HAP-1 (cell line): ENCODE measurements at regions not wholly inside any gene's neighbourhood (a gene's known extent, or its start where the extent isn't known, plus 50 kb on each side); places are given as distances from the start of the nearest gene placed in this dataset.
"Not testable (repeated sequence)": the region's sequence is repeated elsewhere in the genome, so short reads cannot be mapped to it uniquely, and the experiment has no call there.

Source experiments
- DNase-seq, 2 experiments: peaks; one replicate each; pipeline ENCODE4 v3.0.0-alpha.2; 2016 to 2020; ENCODE audit warnings: low spot score in 2 of 2
- H3K27me3 ChIP-seq: fragments of 250-450 bp; sonication (Bioruptor Pico); 2 replicates; pipeline ENCODE4 v1.5.1; 2020; ENCODE audit warnings: low read depth, mild to moderate bottlenecking, moderate library complexity
- H3K36me3 ChIP-seq: fragments of 250-450 bp; sonication (Bioruptor Pico); replicated peaks from 2 replicates; pipeline ENCODE4 v1.5.1; 2020; ENCODE audit warnings: mild to moderate bottlenecking
- H3K4me1 ChIP-seq: fragments of 250-450 bp; sonication (Bioruptor Pico); 2 replicates; pipeline ENCODE4 v1.5.1; 2020; ENCODE audit warnings: mild to moderate bottlenecking
- H3K4me3 ChIP-seq: fragments of 250-450 bp; sonication (Bioruptor Pico); 2 replicates; pipeline ENCODE4 v1.5.1; 2020; ENCODE audit warnings: mild to moderate bottlenecking, moderate library complexity
- H3K9me3 ChIP-seq: fragments of 250-450 bp; sonication (Bioruptor Pico); 2 replicates; pipeline ENCODE4 v1.5.1; 2020; ENCODE audit warnings: mild to moderate bottlenecking, moderate library complexity
- in situ Hi-C: fragments of 300-500 bp; cut with MboI; formaldehyde crosslinking; loops from 3 replicates; pipeline ENCODE4 v1.14.3; 2020; ENCODE audit warnings: low sequenced_read_pairs, inconsistent platforms, mixed read lengths

DNA sequence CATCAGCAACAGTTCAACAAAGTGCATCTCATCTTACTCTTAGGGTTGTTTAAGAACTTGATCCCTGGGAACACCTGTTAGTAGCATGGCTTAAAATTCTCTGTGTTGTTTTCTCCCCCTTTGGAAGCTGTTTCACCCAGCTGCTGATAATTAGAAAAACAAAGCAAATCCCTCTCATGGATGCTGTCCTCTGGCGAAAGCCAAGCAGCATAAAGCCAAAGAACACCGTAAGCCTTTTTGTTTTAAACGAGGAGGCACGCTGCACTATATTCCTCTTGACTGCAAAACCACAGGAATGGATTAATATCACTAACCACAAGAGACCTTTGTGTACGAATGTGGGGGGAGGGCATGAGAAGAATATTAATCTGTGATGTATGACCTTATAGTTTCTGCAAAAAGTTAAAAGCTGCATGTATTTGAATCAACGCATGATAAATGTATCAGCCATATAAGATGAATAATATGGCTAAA is 923.2 kb downstream of the LTN1 start:
- H3K36me3 ChIP-seq: no peaks in the 10 kb centered on the region
- DNase-seq: no peak
- no peaks in the 10 kb centered on the region for H3K4me1 ChIP-seq
- in situ Hi-C loops: no loop called here
- no peak overlapping the region for H3K4me3 ChIP-seq
- H3K9me3 ChIP-seq: no peaks in the 10 kb centered on the region
- no peaks in the 10 kb centered on the region for H3K27me3 ChIP-seq

DNA sequence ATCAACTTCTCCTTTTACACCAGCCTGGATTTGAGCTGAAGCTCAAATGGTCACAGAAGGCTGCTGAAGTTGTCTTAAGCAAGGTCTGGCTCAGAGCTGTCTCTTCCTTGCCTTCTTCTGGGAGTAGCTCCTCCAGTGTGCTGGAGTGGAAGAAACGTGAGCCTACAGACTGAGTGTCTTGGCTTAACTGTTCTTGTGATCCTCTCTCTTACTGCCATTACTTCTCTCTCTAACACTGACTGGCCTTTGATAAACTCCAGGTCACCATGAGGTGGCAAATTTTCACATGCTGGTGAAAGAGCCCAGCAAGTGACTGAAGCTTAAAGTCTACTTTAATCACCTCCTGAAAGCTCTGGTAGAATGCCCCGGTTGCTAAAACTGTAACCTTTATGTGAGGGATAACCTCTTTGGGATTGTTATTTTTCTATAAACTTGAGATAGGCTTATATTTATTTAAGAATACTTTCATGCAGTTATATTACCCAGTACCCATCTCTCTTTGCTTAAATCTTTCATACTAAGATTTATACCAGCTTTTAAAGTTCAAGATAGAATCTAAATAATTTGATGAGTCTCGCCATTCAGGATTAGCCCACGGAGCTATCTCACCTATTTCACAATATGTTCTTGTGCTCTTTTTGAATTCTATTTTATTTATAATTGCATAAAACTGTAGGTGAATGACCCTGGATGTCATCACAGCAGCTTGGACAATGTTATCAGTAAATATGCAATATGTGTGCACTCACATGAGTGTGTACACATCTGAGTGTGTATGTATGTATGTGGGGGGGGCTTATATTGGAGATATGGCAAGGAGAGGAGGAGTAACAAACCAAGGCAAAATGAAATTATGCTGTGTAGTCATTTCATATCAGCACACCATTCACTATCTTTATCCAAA is 924.0 kb downstream of the LTN1 start:
- H3K9me3 ChIP-seq: no peaks in the 10 kb centered on the region
- H3K4me1 ChIP-seq: no peaks in the 10 kb centered on the region
- H3K27me3 ChIP-seq: no peaks in the 10 kb centered on the region
- H3K4me3 ChIP-seq: no peak overlapping the region
- in situ Hi-C loops: no loop called here
- no peaks in the 10 kb centered on the region for H3K36me3 ChIP-seq
- no peak for DNase-seq

DNA sequence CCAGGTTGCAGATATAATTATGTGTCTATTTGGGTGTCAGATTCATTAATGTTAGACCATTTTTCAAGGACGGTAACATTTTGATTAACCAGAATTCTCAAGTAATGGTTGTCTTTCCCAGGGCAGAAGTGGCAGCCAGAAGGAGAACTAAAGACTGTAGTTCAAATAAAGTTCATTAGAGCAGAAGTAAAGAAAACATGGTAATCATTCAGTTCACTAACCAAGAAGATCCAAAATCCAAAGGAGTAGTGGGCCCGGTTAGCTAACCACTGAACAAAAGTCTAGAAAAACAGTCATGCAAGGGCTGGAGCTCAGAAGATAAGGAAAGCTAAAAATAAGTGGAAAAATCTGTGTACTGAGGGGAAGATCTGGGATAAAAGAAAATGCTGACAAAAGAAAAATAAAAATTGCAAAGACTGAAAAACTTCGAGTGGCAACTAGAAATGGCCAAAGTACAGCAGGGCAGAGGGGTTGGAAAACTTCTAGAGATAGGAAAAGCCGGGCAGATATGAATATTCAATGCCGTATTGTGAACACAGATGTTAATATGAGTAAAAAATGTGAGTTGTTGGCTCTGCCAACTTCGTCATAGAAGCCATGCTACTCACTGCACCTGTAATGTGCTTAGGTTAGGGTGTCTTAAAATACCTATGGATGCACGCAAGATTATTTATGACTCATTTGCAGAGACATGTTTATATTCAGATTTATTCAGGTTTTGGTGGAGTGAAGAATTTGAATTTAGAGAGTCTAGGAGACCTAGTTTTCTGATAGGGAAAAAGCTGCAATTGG is 925.9 kb downstream of the LTN1 start:
- no peak for DNase-seq
- no peaks in the 10 kb centered on the region for H3K27me3 ChIP-seq
- no peaks in the 10 kb centered on the region for H3K4me1 ChIP-seq
- no peaks in the 10 kb centered on the region for H3K9me3 ChIP-seq
- in situ Hi-C loops: no loop called here
- no peaks in the 10 kb centered on the region for H3K36me3 ChIP-seq
- no peak overlapping the region for H3K4me3 ChIP-seq

DNA sequence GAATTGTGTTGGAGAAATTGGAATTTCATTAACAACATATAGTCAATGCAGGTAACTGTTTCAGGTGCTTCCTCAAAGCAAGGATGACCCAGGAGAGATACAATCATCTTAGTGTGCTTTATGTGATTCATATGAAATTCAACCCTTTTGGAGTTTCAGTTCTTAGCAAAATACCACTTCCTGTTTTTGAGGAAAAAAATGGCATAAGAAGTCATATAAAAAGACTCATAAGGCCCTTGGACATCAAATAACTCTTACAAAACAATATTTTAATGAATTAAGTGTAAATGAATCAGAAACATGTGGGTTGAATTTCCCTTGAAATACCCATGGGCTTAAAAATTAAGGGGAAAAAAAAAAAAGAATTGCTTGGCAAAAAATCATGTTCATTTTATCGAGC is 926.6 kb downstream of the LTN1 start:
- no peaks in the 10 kb centered on the region for H3K36me3 ChIP-seq
- no peak overlapping the region for H3K4me3 ChIP-seq
- no peaks in the 10 kb centered on the region for H3K4me1 ChIP-seq
- in situ Hi-C loops: no loop called here
- DNase-seq: no peak
- no peaks in the 10 kb centered on the region for H3K9me3 ChIP-seq
- no peaks in the 10 kb centered on the region for H3K27me3 ChIP-seq

DNA sequence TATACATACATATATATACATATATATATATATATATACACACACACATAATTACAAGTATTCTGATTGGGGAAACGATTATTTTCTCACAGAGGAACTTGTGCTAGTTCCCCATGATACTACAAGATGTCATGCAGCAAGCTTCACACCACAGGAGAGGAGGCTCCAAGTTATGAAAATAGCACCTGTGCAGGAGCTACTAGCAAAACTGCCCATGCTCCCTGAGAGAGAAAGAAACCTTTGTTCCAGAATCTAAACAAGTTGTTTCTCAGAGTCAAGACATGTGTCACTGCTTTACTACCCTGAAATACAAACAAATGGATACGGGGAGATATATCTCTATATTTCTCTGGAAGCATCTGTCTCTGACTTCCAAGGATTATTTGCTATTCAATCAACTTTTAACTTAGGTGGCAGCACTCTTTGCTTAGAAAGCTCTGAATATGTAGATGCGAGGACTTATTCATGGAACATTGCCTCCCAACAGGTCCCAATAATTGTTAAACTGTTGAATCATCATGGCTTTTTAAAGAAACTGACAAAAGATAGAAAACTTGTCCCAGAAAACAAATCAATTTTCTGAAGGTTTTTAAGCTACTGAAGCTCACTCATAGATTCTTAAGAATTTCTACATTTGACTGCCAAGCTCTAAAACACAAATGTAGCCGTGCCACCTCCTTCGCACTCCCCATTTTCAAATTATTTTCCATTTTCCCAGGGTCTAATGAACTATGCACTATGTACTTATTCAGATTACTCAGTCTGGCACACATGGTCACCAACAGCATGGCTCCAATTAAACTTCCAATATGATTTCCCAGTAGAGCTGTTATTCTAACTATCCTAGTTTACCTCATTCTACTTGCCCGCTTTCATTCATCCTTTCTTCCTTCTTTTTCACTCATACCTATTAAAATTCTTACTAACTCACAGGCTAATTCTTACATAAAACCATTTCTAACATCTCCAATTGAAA is 929.1 kb downstream of the LTN1 start:
- no peaks in the 10 kb centered on the region for H3K36me3 ChIP-seq
- no peaks in the 10 kb centered on the region for H3K9me3 ChIP-seq
- no peak overlapping the region for H3K4me3 ChIP-seq
- DNase-seq: no peak
- in situ Hi-C loops: no loop called here
- no peaks in the 10 kb centered on the region for H3K27me3 ChIP-seq
- H3K4me1 ChIP-seq: no peaks in the 10 kb centered on the region

DNA sequence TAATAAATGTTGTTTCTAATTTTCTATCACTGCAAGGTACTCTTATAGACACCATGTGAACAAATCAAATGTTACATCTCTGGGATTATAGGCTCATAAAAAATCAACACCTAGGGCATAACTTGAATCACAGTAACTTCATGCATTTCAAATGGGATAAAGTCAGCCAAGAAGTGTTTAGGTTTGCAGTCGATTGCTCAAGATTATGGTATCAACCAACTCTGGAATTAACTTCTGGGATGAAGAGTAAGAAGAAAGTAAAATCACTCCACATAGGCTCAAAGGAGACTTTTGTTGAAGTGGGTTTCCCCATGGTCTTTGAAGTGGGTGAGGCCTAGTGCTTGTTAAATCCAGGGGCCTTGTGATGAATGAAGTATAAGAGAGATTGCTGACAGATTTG is 939.7 kb downstream of the LTN1 start:
- H3K27me3 ChIP-seq, H3K4me3 ChIP-seq, in situ Hi-C loops, H3K9me3 ChIP-seq, H3K4me1 ChIP-seq, H3K36me3 ChIP-seq, DNase-seq: not testable (repeated sequence)

DNA sequence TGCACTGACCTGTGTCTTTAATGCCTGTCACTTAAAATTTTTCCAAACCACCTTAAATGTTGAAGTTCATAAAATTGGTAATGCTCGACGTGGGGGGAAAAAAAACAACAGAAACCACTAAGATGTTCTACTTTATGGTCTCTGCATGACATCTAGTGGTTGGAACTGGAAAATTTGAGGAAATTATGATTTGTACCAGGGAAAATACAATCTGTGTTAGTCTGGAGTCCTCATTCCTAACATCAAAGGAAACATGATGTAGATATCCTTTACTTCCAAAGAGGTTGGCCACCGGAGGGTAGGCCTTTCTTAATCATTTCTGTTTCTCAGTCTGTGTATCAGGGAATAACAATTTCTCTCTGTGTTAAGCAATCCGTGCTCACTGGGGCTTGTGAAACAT is 941.0 kb downstream of the LTN1 start:
- H3K9me3 ChIP-seq, H3K27me3 ChIP-seq, H3K36me3 ChIP-seq, DNase-seq, H3K4me3 ChIP-seq, in situ Hi-C loops, H3K4me1 ChIP-seq: not testable (repeated sequence)

DNA sequence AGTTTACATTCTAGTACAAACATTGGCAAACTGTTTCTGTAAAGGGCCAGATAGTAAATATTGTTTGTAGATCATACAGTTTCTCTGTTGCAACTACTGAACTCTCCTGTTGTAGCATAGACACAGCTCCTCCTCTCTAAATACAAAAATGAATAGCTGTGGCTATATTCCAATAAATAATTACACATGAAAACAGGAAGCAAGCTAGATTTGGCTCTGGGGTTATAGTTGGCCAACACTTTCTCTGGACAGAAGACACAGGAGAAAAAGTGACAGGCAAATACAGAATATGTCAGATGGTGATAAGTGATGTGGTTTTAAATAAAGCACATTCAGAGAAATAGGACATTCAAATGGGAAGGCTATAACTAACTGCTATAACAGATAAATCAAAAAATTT is 957.0 kb downstream of the LTN1 start:
- in situ Hi-C loops, H3K4me3 ChIP-seq, DNase-seq: not testable (repeated sequence)

DNA sequence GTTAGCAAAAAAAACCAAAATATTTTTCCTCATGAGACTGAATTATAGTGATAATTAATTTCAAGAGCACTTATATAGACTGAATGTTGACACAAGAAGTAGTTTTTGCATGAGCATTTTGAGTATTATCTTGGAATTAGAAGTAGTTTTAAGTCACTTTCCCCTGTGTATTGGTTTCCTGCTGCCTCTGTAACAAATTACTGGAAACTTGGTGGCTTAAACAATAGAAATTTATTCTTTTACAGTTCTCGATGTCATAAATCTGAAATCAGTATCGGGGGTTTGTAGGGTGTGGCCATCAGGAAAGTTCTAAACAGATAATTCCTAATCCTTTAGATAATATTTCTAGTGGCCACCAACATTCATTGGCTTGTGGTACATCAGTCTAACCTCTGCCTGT is 957.8 kb downstream of the LTN1 start:
- H3K27me3 ChIP-seq, in situ Hi-C loops, H3K36me3 ChIP-seq, H3K4me3 ChIP-seq, H3K4me1 ChIP-seq, DNase-seq, H3K9me3 ChIP-seq: not testable (repeated sequence)

More for the DNA sequence above, 957.0 kb downstream of the LTN1 start:
- H3K36me3 ChIP-seq, H3K9me3 ChIP-seq, H3K4me1 ChIP-seq, H3K27me3 ChIP-seq: not testable (repeated sequence)

DNA sequence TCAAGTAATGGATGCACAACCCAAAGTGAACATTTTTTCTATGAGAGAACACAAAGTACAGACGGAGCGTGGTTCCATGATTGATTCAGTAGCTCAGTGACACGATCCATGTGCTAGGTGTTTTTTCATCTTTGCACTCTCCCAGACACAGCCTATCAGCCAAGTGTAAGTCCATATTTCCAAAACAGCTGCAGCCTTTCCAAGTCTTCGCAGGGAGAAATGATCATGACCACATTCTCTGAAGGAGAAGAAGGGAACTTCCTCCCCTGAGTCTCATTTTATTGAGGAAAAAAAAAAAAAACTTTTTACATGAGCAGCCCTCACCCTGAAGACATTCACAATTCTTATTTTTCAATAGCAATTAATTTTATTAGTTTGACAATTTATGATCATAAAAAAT is 958.3 kb downstream of the LTN1 start:
- in situ Hi-C loops, H3K27me3 ChIP-seq, H3K4me3 ChIP-seq, H3K4me1 ChIP-seq, H3K36me3 ChIP-seq, H3K9me3 ChIP-seq, DNase-seq: not testable (repeated sequence)

DNA sequence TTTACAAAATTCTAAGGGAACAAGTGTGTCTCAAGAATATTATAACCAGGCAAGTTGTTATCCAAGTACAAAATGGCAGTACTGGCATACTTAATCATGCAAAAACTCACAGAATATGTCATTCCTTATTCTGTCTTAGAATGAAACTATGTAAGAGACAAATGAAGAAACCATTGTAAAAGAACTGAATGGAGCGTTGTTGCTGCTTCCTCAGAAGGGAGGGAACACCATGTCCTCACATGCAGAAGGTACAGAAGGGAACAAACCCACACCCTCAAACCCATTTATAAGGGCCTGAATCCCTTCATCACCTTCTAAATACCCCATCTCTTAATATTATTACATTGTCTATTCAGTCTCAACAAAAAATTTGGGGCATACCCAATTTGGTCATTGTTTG is 960.0 kb downstream of the LTN1 start:
- in situ Hi-C loops, H3K36me3 ChIP-seq, H3K27me3 ChIP-seq, H3K4me3 ChIP-seq, H3K4me1 ChIP-seq, DNase-seq, H3K9me3 ChIP-seq: not testable (repeated sequence)

DNA sequence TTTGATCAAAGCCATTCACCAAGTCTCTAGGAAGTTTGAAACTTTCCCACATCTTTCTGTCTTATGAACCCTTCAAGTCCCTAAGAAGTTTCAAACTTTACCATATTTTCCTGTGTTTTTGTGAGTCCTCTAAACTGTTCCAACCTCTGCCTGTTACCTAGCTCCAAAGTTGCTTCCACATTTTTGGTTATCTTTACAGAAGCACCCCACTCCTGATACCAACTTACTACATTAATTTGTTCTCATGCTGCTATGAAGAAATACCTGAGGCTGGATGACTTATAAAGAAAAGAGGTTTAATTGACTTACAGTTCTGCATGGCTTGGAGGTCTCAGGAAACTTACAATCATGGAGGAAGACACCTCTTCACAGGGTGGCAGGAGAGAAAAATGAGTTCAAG is 961.6 kb downstream of the LTN1 start:
- H3K4me1 ChIP-seq, H3K4me3 ChIP-seq, H3K27me3 ChIP-seq, DNase-seq, H3K9me3 ChIP-seq, in situ Hi-C loops, H3K36me3 ChIP-seq: not testable (repeated sequence)

DNA sequence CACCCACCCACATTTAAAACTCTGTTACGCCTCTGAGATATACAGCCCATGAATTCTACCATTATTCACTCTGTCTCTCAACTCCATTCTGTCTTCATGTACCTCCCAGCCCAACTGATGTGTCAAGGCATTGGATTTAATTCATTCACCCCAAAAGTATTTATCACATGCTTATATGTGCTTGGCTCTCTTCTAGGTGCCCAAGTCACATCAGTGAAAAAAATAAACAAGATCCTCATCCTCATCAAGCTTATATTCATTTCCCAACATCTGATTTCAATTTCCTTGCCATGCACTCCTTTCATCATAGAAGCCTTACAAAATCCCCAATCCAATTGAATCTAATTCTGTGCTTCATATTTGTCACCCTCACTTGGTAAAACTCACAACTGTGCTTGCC is 967.6 kb downstream of the LTN1 start:
- Histone ChIP-seq H3K4me3 (no peak overlapping the region), H3K9me3 (no peaks in the 10 kb centered on the region), H3K36me3 (no peaks in the 10 kb centered on the region), H3K4me1 (no peaks in the 10 kb centered on the region), H3K27me3 (no peaks in the 10 kb centered on the region)
- DNase-seq: no peak
- in situ Hi-C loops: no loop called here
